GM12864 (cell line): ENCODE measurements at regions not wholly inside any gene's neighbourhood (a gene's known extent, or its start where the extent isn't known, plus 50 kb on each side); places are given as distances from the start of the nearest gene placed in this dataset.
A peak's percentile ranks its signal among the peaks of the same experiment; 100 is the strongest.

Experiments
- DNase-seq: peaks from one replicate; pipeline ENCODE4 v3.0.0-alpha.2; 2011; ENCODE audit warnings: low read depth
- H3K4me3 ChIP-seq: 2 replicates; pipeline ENCODE4 v1.5.1; 2011; ENCODE audit warnings: mild to moderate bottlenecking, low read depth, low read length, control low read depth
- CTCF ChIP-seq: IDR thresholded peaks from 2 replicates; pipeline ENCODE4 v1.5.1; 2011; ENCODE audit warnings: low read depth, mild to moderate bottlenecking, moderate library complexity, low read length, control low read depth, inconsistent platforms; ENCODE audit errors: missing control alignments

- TF ChIP-seq CTCF = no peak
- H3K4me3 ChIP-seq = no peak overlapping the region
- DNase-seq = no peak
Observed at GRCh38 chrX:39159921-39160507, 358.8 kb downstream of the MID1IP1 start.

GRCh38 chrX:39161611-39162255, 360.5 kb downstream of the MID1IP1 start:
- no peak for TF ChIP-seq CTCF
- no peak for DNase-seq
- H3K4me3 ChIP-seq = no peak overlapping the region

GRCh38 chrX:39162322-39162735, 361.1 kb downstream of the MID1IP1 start:
- peak; percentile 29 for TF ChIP-seq CTCF
- H3K4me3 ChIP-seq = no peak overlapping the region
- no peak for DNase-seq

- no peak overlapping the region for H3K4me3 ChIP-seq
- no peak for DNase-seq
- no peak for TF ChIP-seq CTCF
Observed at GRCh38 chrX:39163581-39164126, 362.4 kb downstream of the MID1IP1 start.

- TF ChIP-seq CTCF = no peak
- no peak for DNase-seq
- H3K4me3 ChIP-seq = no peak overlapping the region
Observed at GRCh38 chrX:39164212-39164611, 363.0 kb downstream of the MID1IP1 start.

GRCh38 chrX:39165185-39165584, 363.9 kb downstream of the MID1IP1 start:
- no peak for DNase-seq
- no peak for TF ChIP-seq CTCF
- no peak overlapping the region for H3K4me3 ChIP-seq

GRCh38 chrX:39165773-39166172, 364.5 kb downstream of the MID1IP1 start:
- no peak overlapping the region for H3K4me3 ChIP-seq
- no peak for TF ChIP-seq CTCF
- no peak for DNase-seq
